ENCODE measurements at regions not wholly inside any gene's neighbourhood (a gene's known extent, or its start where the extent isn't known, plus 50 kb on each side); places are given as distances from the start of the nearest gene placed in this dataset.

- TF ChIP-seq JUND (IDR thresholded peaks at IDR 0.05; ENCODE audit: low read depth), result no peak
- in situ Hi-C loops (cut with HindIII; ENCODE audit: low pct_unique_long_range_greater_than_20kb, low sequenced_read_pairs), result no loop called here
- DNase-seq (ENCODE audit: low read depth in 1 of 2, low spot score in 1 of 2), result peak; percentile 7 to 19
Measured at GRCh38 chr1:87754139-87754538, 425.5 kb downstream of the LMO4 start.

GRCh38 chr1:87757676-87758075, 429.0 kb downstream of the LMO4 start:
- TF ChIP-seq JUND (IDR thresholded peaks at IDR 0.05; ENCODE audit: low read depth), result no peak
- in situ Hi-C loops (cut with HindIII; ENCODE audit: low pct_unique_long_range_greater_than_20kb, low sequenced_read_pairs), result no loop called here

GRCh38 chr1:87759421-87760087, 430.9 kb downstream of the LMO4 start:
- in situ Hi-C loops (cut with HindIII; ENCODE audit: low pct_unique_long_range_greater_than_20kb, low sequenced_read_pairs), result no loop called here
- no peak for TF ChIP-seq JUND (IDR thresholded peaks at IDR 0.05; ENCODE audit: low read depth)
- no peak for DNase-seq (ENCODE audit: low read depth in 1 of 2, low spot score in 1 of 2)

More at GRCh38 chr1:87757676-87758075, 429.0 kb downstream of the LMO4 start:
- DNase-seq (ENCODE audit: low read depth in 1 of 2, low spot score in 1 of 2), result no peak

- TF ChIP-seq JUND (IDR thresholded peaks at IDR 0.05; ENCODE audit: low read depth), result no peak
- DNase-seq (ENCODE audit: low read depth in 1 of 2, low spot score in 1 of 2), result no peak
- in situ Hi-C loops (cut with HindIII; ENCODE audit: low pct_unique_long_range_greater_than_20kb, low sequenced_read_pairs), result no loop called here
Measured at GRCh38 chr1:87760155-87760554, 431.5 kb downstream of the LMO4 start.

GRCh38 chr1:87760654-87761053, 432.0 kb downstream of the LMO4 start:
- DNase-seq (ENCODE audit: low read depth in 1 of 2, low spot score in 1 of 2), result no peak
- in situ Hi-C loops (cut with HindIII; ENCODE audit: low pct_unique_long_range_greater_than_20kb, low sequenced_read_pairs), result no loop called here
- no peak for TF ChIP-seq JUND (IDR thresholded peaks at IDR 0.05; ENCODE audit: low read depth)

- no peak for DNase-seq (ENCODE audit: low read depth in 1 of 2, low spot score in 1 of 2)
- no peak for TF ChIP-seq JUND (IDR thresholded peaks at IDR 0.05; ENCODE audit: low read depth)
- in situ Hi-C loops (cut with HindIII; ENCODE audit: low pct_unique_long_range_greater_than_20kb, low sequenced_read_pairs), result no loop called here
Measured at GRCh38 chr1:87763483-87763882, 434.8 kb downstream of the LMO4 start.

- DNase-seq (ENCODE audit: low read depth in 1 of 2, low spot score in 1 of 2), result no peak
- no peak for TF ChIP-seq JUND (IDR thresholded peaks at IDR 0.05; ENCODE audit: low read depth)
- in situ Hi-C loops (cut with HindIII; ENCODE audit: low pct_unique_long_range_greater_than_20kb, low sequenced_read_pairs), result no loop called here
Measured at GRCh38 chr1:87765057-87765680, 436.5 kb downstream of the LMO4 start.

- in situ Hi-C loops (cut with HindIII; ENCODE audit: low pct_unique_long_range_greater_than_20kb, low sequenced_read_pairs), result no loop called here
- TF ChIP-seq JUND (IDR thresholded peaks at IDR 0.05; ENCODE audit: low read depth), result no peak
- DNase-seq (ENCODE audit: low read depth in 1 of 2, low spot score in 1 of 2), result no peak
Measured at GRCh38 chr1:87765681-87766070, 437.0 kb downstream of the LMO4 start.

- in situ Hi-C loops (cut with HindIII; ENCODE audit: low pct_unique_long_range_greater_than_20kb, low sequenced_read_pairs), result no loop called here
- no peak for TF ChIP-seq JUND (IDR thresholded peaks at IDR 0.05; ENCODE audit: low read depth)
- no peak for DNase-seq (ENCODE audit: low read depth in 1 of 2, low spot score in 1 of 2)
Measured at GRCh38 chr1:87766737-87767136, 438.1 kb downstream of the LMO4 start.

GRCh38 chr1:87778896-87779295, 450.2 kb downstream of the LMO4 start:
- in situ Hi-C loops (cut with HindIII; ENCODE audit: low pct_unique_long_range_greater_than_20kb, low sequenced_read_pairs), result no loop called here
- no peak for DNase-seq (ENCODE audit: low read depth in 1 of 2, low spot score in 1 of 2)
- no peak for TF ChIP-seq JUND (IDR thresholded peaks at IDR 0.05; ENCODE audit: low read depth)

GRCh38 chr1:87781554-87781953, 452.9 kb downstream of the LMO4 start:
- no peak for DNase-seq (ENCODE audit: low read depth in 1 of 2, low spot score in 1 of 2)
- TF ChIP-seq JUND (IDR thresholded peaks at IDR 0.05; ENCODE audit: low read depth), result no peak
- in situ Hi-C loops (cut with HindIII; ENCODE audit: low pct_unique_long_range_greater_than_20kb, low sequenced_read_pairs), result no loop called here

GRCh38 chr1:87783315-87783714, 454.6 kb downstream of the LMO4 start:
- DNase-seq (ENCODE audit: low read depth in 1 of 2, low spot score in 1 of 2), result no peak
- in situ Hi-C loops (cut with HindIII; ENCODE audit: low pct_unique_long_range_greater_than_20kb, low sequenced_read_pairs), result no loop called here
- no peak for TF ChIP-seq JUND (IDR thresholded peaks at IDR 0.05; ENCODE audit: low read depth)

GRCh38 chr1:87785386-87785785, 456.7 kb downstream of the LMO4 start:
- in situ Hi-C loops (cut with HindIII; ENCODE audit: low pct_unique_long_range_greater_than_20kb, low sequenced_read_pairs), result no loop called here
- no peak for DNase-seq (ENCODE audit: low read depth in 1 of 2, low spot score in 1 of 2)
- no peak for TF ChIP-seq JUND (IDR thresholded peaks at IDR 0.05; ENCODE audit: low read depth)

GRCh38 chr1:87786229-87786628, 457.5 kb downstream of the LMO4 start:
- no peak for DNase-seq (ENCODE audit: low read depth in 1 of 2, low spot score in 1 of 2)
- no peak for TF ChIP-seq JUND (IDR thresholded peaks at IDR 0.05; ENCODE audit: low read depth)
- in situ Hi-C loops (cut with HindIII; ENCODE audit: low pct_unique_long_range_greater_than_20kb, low sequenced_read_pairs), result no loop called here

All from T47D (cell line).